Rectal smooth muscle tissue (tissue), 1 donor: ENCODE measurements at regions not wholly inside any gene's neighbourhood (a gene's known extent, or its start where the extent isn't known, plus 50 kb on each side); places are given as distances from the start of the nearest gene placed in this dataset.
"Not testable (repeated sequence)": the region's sequence is repeated elsewhere in the genome, so short reads cannot be mapped to it uniquely, and the experiment has no call there.

ENCODE experiments used
- H3K27ac ChIP-seq: one replicate; pipeline ENCODE4 v1.7.0; 2013; ENCODE audit warnings: low read depth, low read length, inconsistent platforms
- H3K27me3 ChIP-seq: one replicate; pipeline ENCODE4 v1.7.0; 2013; ENCODE audit warnings: low read length; ENCODE audit not compliant: control insufficient read depth, insufficient read depth
- H3K36me3 ChIP-seq: one replicate; pipeline ENCODE4 v1.7.0; 2013; ENCODE audit warnings: low read length; ENCODE audit not compliant: control insufficient read depth, insufficient read depth
- H3K4me1 ChIP-seq: one replicate; pipeline ENCODE4 v1.7.0; 2013; ENCODE audit warnings: low read length; ENCODE audit not compliant: control insufficient read depth, insufficient read depth
- H3K4me3 ChIP-seq: one replicate; pipeline ENCODE4 v1.7.0; 2013; ENCODE audit warnings: low read length
- H3K9ac ChIP-seq: one replicate; pipeline ENCODE4 v1.7.0; 2013; ENCODE audit warnings: low read length

DNA sequence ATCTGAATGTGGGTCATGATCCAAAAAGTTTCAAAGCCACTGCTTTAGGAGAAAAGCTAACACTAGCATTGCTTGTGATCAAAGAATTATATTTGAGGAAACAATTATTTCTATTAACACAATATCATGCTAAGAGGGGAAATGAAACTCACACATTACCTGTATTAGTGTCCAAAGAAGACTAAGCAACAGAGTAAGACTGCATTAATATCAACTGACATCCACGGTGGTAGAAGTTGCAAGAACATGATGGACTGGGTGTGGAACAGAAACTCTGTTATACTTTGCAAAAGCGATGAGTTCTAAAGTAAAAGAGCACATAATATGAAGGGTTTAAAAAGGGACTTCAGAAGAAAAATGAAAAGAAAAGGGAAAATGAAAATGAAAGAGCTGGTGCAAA lies 648.3 kb upstream of the NECTIN3 start:
- no peaks in the 10 kb centered on the region for H3K27me3 ChIP-seq
- H3K36me3 ChIP-seq = no peaks in the 10 kb centered on the region
- H3K27ac ChIP-seq = no peak overlapping the region
- no peaks in the 10 kb centered on the region for H3K4me1 ChIP-seq
- H3K9ac ChIP-seq = no peak overlapping the region
- no peak overlapping the region for H3K4me3 ChIP-seq

GRCh38 chr3:110430146-110430545 lies 641.5 kb upstream of the NECTIN3 start:
- H3K4me1 ChIP-seq = no peaks in the 10 kb centered on the region

DNA sequence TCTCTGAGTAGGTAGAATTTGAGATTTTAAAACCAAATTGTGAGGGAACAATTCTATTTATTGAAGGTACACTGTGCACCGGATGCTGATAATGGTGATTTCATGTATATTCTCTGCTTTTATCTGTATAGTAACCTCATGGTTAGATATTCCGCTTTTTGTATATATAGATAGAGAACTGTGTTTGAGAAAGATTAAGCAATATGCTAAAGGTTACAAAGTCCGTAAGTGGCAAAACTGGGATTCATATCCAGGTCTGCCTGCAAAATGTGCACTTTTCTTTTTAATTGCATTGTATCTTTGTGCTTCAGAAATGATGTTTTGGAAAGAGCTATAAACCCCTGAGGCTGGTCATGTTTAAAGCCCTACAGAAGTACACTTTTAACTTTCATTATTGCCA lies 635.4 kb upstream of the NECTIN3 start:
- Histone ChIP-seq H3K9ac (no peak overlapping the region), H3K27ac (no peak overlapping the region), H3K4me1 (no peaks in the 10 kb centered on the region), H3K27me3 (no peaks in the 10 kb centered on the region), H3K4me3 (no peak overlapping the region), H3K36me3 (no peaks in the 10 kb centered on the region)

More at GRCh38 chr3:110430146-110430545, 641.5 kb upstream of the NECTIN3 start:
- Histone ChIP-seq H3K27me3 (no peaks in the 10 kb centered on the region), H3K27ac (no peak overlapping the region), H3K4me3 (no peak overlapping the region), H3K9ac (no peak overlapping the region), H3K36me3 (no peaks in the 10 kb centered on the region)

DNA sequence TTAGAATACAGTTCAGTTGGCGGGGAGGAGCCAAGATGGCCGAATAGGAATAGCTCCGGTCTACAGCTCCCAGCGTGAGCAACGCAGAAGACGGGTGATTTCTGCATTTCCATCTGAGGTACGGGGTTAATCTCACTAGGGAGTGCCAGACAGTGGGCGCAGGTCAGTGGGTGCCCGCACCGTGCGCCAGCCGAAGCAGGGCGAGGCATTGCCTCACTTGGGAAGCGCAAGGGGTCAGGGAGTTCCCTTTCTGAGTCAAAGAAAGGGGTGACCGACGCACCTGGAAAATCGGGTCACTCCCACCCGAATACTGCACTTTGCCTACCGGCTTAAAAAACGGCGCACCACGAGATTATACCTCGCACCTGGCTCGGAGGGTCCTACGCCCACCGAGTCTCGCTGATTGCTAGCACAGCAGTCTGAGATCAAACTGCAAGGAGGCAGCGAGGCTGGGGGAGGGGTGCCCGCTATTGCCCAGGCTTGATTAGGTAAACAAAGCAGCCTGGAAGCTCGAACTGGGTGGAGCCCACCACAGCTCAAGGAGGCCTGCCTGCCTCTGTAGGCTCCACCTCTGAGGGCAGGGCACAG lies 631.5 kb upstream of the NECTIN3 start:
- H3K27me3 ChIP-seq, H3K27ac ChIP-seq, H3K4me1 ChIP-seq, H3K4me3 ChIP-seq, H3K36me3 ChIP-seq, H3K9ac ChIP-seq: not testable (repeated sequence)

- Histone ChIP-seq H3K4me1 (no peaks in the 10 kb centered on the region), H3K9ac (no peak overlapping the region), H3K36me3 (no peaks in the 10 kb centered on the region), H3K4me3 (no peak overlapping the region), H3K27me3 (no peaks in the 10 kb centered on the region), H3K27ac (no peak overlapping the region)
These were observed 617.5 kb upstream of the NECTIN3 start for GRCh38 chr3:110454066-110454465.

- no peaks in the 10 kb centered on the region for H3K4me1 ChIP-seq
- H3K36me3 ChIP-seq = no peaks in the 10 kb centered on the region
- H3K9ac ChIP-seq = no peak overlapping the region
- H3K27ac ChIP-seq = no peak overlapping the region
- no peaks in the 10 kb centered on the region for H3K27me3 ChIP-seq
- H3K4me3 ChIP-seq = no peak overlapping the region
These were observed 615.6 kb upstream of the NECTIN3 start for GRCh38 chr3:110456001-110456400.

- Histone ChIP-seq H3K4me1 (no peaks in the 10 kb centered on the region), H3K4me3 (no peak overlapping the region), H3K27me3 (no peaks in the 10 kb centered on the region), H3K27ac (no peak overlapping the region), H3K36me3 (no peaks in the 10 kb centered on the region), H3K9ac (no peak overlapping the region)
These were observed 615.0 kb upstream of the NECTIN3 start for GRCh38 chr3:110456438-110457138.

DNA sequence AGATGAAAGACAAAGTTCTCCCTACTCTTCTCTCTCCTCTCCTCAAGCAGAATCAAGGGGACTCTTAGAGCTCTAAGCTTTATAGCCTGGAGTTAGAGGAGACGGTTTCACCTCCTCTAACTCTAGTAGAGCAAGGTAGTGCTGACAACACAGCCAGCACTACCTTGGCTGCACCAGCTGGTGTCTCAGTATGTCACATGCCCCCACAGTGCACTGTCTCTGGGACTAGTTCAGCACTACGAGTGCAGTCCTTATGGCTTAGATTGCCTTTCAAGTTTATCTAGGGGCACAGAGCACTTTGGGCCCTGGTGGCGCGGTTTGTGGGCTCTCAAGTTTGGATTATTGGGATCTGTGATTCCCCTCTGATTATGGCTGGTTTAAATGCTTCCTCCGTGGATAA lies 614.1 kb upstream of the NECTIN3 start:
- Histone ChIP-seq H3K36me3 (no peaks in the 10 kb centered on the region), H3K27me3 (no peaks in the 10 kb centered on the region), H3K27ac (no peak overlapping the region)

GRCh38 chr3:110459021-110459420 lies 612.6 kb upstream of the NECTIN3 start:
- Histone ChIP-seq H3K27ac (no peak overlapping the region), H3K27me3 (no peaks in the 10 kb centered on the region), H3K9ac (no peak overlapping the region), H3K36me3 (no peaks in the 10 kb centered on the region), H3K4me1 (no peaks in the 10 kb centered on the region), H3K4me3 (no peak overlapping the region)

More for the DNA sequence above, 614.1 kb upstream of the NECTIN3 start:
- Histone ChIP-seq H3K9ac (no peak overlapping the region), H3K4me3 (no peak overlapping the region), H3K4me1 (no peaks in the 10 kb centered on the region)

DNA sequence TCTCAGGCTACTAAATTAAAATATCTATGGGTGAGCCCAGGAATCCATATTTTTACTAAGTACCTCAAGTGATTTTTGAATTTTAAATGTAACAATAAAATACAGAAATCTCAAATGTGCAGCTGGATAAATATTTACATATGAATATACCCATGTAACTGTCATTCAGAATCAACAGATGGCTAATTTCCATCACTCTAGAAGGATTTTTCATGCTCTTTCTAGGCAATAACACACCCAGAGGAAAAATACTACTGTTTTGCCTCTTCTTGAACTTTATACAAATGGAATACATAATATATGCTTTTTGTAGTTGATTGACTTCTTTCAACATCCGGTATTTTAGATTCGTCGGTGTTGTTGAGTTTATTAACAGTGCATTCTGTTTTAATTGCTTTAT lies 601.3 kb upstream of the NECTIN3 start:
- H3K36me3 ChIP-seq = no peaks in the 10 kb centered on the region
- H3K27ac ChIP-seq = no peak overlapping the region
- no peak overlapping the region for H3K4me3 ChIP-seq
- H3K27me3 ChIP-seq = no peaks in the 10 kb centered on the region
- H3K9ac ChIP-seq = no peak overlapping the region
- H3K4me1 ChIP-seq = no peaks in the 10 kb centered on the region

DNA sequence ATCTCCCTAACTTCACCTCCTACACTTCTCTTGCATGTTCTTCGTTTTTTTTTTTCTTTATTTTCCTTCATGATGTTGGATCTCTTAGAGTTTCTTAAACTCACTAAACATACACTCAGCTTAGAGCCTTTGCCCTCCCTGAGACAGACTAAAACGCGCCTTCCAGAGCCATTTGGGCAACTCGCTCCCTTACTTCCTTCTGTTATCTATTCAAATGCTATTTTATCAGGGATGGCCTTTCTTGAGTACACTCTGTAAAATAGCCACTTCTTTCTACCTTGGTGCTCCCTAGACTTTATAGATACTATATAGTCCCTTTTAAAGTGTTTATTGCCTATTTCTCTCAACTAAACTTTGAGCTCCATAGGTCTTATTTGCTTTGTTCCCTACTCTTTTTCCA lies 598.2 kb upstream of the NECTIN3 start:
- Histone ChIP-seq H3K4me1 (no peaks in the 10 kb centered on the region), H3K36me3 (no peaks in the 10 kb centered on the region)

GRCh38 chr3:110474397-110474796 lies 597.2 kb upstream of the NECTIN3 start:
- H3K27ac ChIP-seq = no peak overlapping the region
- H3K4me3 ChIP-seq = no peak overlapping the region
- no peak overlapping the region for H3K9ac ChIP-seq
- H3K4me1 ChIP-seq = no peaks in the 10 kb centered on the region
- H3K27me3 ChIP-seq = no peaks in the 10 kb centered on the region
- H3K36me3 ChIP-seq = no peaks in the 10 kb centered on the region

More for the DNA sequence above, 598.2 kb upstream of the NECTIN3 start:
- Histone ChIP-seq H3K27ac (no peak overlapping the region), H3K27me3 (no peaks in the 10 kb centered on the region), H3K9ac (no peak overlapping the region), H3K4me3 (no peak overlapping the region)
